Breast epithelium (tissue), 3 donors: ENCODE measurements at regions not wholly inside any gene's neighbourhood (a gene's known extent, or its start where the extent isn't known, plus 50 kb on each side); places are given as distances from the start of the nearest gene placed in this dataset.

Experiments
- CTCF ChIP-seq, 3 donors: fragments of 450-650 bp; IDR thresholded peaks; one replicate each; pipeline ENCODE4 v1.5.1; 2016 to 2017; ENCODE audit warnings: antibody characterized with exemption in 3 of 3, mild to moderate bottlenecking in 3 of 3, moderate library complexity in 3 of 3
- POLR2A ChIP-seq: fragments of 450-650 bp; IDR thresholded peaks from one replicate; pipeline ENCODE4 v1.6.1; 2016; ENCODE audit warnings: antibody characterized with exemption, mild to moderate bottlenecking, moderate library complexity

GRCh38 chr18:27378431-27379095 is 193.5 kb upstream of the CHST9 start:
- TF ChIP-seq CTCF (IDR thresholded peaks at IDR 0.05) (no peak), POLR2A (no peak)
